ENCODE measurements at regions not wholly inside any gene's neighbourhood (a gene's known extent, or its start where the extent isn't known, plus 50 kb on each side); places are given as distances from the start of the nearest gene placed in this dataset.

DNA sequence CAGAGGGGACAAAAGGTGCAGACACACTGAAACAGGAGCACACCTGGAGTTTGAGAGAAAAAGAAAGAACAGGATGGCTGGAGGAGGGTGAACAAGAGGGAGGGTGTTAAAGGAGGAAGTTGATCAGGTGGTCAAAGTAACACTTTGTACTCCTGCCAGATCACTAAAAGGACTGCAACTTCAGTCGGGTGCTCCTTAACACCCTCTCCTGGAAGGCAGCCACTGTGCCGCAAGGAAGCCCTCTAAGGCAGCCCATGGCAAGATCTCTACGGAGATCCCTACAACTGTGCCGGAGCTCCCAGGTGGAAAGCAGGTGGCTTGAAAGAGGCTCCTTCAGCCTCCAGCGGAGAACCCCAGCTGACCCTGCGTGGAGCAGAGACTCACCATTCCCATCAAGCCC, 124.4 kb upstream of the MSX2 start:
- DNase-seq (ENCODE audit: low read depth in 1 of 2, low spot score in 1 of 2), result no peak
- H3K27ac ChIP-seq (replicated peaks), result no peak overlapping the region
- H3K27me3 ChIP-seq (ENCODE audit: insufficient read depth, poor library complexity, severe bottlenecking), result peaks cover 6% of the 10 kb centered on the region
- no peak overlapping the region for H3K4me3 ChIP-seq (replicated peaks; ENCODE audit: insufficient read depth, low read length)
- TF ChIP-seq, protein P1, sequence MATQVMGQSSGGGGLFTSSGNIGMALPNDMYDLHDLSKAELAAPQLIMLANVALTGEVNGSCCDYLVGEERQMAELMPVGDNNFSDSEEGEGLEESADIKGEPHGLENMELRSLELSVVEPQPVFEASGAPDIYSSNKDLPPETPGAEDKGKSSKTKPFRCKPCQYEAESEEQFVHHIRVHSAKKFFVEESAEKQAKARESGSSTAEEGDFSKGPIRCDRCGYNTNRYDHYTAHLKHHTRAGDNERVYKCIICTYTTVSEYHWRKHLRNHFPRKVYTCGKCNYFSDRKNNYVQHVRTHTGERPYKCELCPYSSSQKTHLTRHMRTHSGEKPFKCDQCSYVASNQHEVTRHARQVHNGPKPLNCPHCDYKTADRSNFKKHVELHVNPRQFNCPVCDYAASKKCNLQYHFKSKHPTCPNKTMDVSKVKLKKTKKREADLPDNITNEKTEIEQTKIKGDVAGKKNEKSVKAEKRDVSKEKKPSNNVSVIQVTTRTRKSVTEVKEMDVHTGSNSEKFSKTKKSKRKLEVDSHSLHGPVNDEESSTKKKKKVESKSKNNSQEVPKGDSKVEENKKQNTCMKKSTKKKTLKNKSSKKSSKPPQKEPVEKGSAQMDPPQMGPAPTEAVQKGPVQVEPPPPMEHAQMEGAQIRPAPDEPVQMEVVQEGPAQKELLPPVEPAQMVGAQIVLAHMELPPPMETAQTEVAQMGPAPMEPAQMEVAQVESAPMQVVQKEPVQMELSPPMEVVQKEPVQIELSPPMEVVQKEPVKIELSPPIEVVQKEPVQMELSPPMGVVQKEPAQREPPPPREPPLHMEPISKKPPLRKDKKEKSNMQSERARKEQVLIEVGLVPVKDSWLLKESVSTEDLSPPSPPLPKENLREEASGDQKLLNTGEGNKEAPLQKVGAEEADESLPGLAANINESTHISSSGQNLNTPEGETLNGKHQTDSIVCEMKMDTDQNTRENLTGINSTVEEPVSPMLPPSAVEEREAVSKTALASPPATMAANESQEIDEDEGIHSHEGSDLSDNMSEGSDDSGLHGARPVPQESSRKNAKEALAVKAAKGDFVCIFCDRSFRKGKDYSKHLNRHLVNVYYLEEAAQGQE (IDR thresholded peaks at IDR 0.05; ENCODE audit: insufficient replicate concordance, low read depth), result no peak
- no peak for TF ChIP-seq GABPA (IDR thresholded peaks at IDR 0.05; ENCODE audit: low read depth)
- no peak for TF ChIP-seq POLR2AphosphoS5 (IDR thresholded peaks at IDR 0.05; ENCODE audit: low read depth)
- no peak for TF ChIP-seq SPI1 (IDR thresholded peaks at IDR 0.05; ENCODE audit: borderline replicate concordance, low read depth)
- TF ChIP-seq CTCF (IDR thresholded peaks at IDR 0.05; ENCODE audit: insufficient read depth, low read length), result no peak

DNA sequence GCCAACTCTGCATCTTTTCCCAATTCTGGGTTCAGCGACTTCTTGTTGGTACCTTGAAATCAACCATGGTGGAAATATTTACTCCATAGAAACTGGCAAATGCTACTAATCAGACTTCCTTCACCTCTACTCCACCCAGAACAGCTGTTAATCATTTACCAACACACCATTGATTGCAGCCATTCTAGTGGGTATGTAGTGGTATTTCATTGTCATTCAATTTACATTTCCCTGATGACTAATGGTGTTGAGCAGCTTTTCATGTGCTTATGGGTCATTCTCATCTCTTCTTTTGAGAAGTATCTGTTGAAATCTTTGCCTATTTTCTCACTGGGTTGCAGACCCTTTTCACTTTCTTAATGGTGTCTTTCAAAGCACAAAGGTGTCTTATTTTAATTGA, 122.4 kb upstream of the MSX2 start:
- H3K27me3 ChIP-seq (ENCODE audit: insufficient read depth, poor library complexity, severe bottlenecking), result peaks cover 6% of the 10 kb centered on the region
- TF ChIP-seq CTCF (IDR thresholded peaks at IDR 0.05; ENCODE audit: insufficient read depth, low read length) (no peak), SPI1 (IDR thresholded peaks at IDR 0.05; ENCODE audit: borderline replicate concordance, low read depth) (no peak), POLR2AphosphoS5 (IDR thresholded peaks at IDR 0.05; ENCODE audit: low read depth) (no peak), GABPA (IDR thresholded peaks at IDR 0.05; ENCODE audit: low read depth) (no peak)
- TF ChIP-seq, protein P1 (IDR thresholded peaks at IDR 0.05; ENCODE audit: insufficient replicate concordance, low read depth), result no peak
- DNase-seq (ENCODE audit: low read depth in 1 of 2, low spot score in 1 of 2), result no peak
- H3K27ac ChIP-seq (replicated peaks), result no peak overlapping the region
- H3K4me3 ChIP-seq (replicated peaks; ENCODE audit: insufficient read depth, low read length), result no peak overlapping the region

- TF ChIP-seq, protein P1 (IDR thresholded peaks at IDR 0.05; ENCODE audit: insufficient replicate concordance, low read depth), result no peak
- TF ChIP-seq SPI1 (IDR thresholded peaks at IDR 0.05; ENCODE audit: borderline replicate concordance, low read depth) (no peak), POLR2AphosphoS5 (IDR thresholded peaks at IDR 0.05; ENCODE audit: low read depth) (no peak), CTCF (IDR thresholded peaks at IDR 0.05; ENCODE audit: insufficient read depth, low read length) (no peak), GABPA (IDR thresholded peaks at IDR 0.05; ENCODE audit: low read depth) (no peak)
- no peak overlapping the region for H3K27ac ChIP-seq (replicated peaks)
- DNase-seq (ENCODE audit: low read depth in 1 of 2, low spot score in 1 of 2), result no peak
- no peak overlapping the region for H3K4me3 ChIP-seq (replicated peaks; ENCODE audit: insufficient read depth, low read length)
- H3K27me3 ChIP-seq (ENCODE audit: insufficient read depth, poor library complexity, severe bottlenecking), result no peaks in the 10 kb centered on the region
Observed at GRCh38 chr5:174606153-174606552, 118.2 kb upstream of the MSX2 start.
